ENCODE measurements at regions not wholly inside any gene's neighbourhood (a gene's known extent, or its start where the extent isn't known, plus 50 kb on each side); places are given as distances from the start of the nearest gene placed in this dataset.

DNA sequence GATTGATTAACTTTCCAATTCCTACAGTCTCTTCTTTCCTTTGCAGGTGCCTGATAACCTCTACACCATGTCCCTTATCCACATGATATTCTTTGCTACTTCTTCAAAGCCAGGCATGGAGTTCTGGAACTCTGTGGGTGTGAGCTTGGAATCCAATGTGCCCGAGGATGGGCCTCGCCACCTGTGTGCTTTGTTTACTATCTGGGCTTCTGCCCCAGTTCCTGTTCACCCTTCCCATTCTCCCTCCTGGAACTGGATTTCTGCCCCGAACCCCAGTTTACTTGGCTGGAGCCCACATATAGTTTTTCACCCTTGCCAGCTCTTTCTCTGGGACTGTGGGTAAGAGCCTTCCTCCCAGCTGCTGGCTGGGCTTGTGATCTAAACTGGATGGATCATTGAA lies 75.2 kb upstream of the AK4 start:
- Mint-ChIP-seq H3K4me1 (peaks cover 11% of the 10 kb centered on the region), H3K4me3 (peak overlapping the region; percentile 47), H3K27me3 (ENCODE audit: low read depth) (peaks cover 30% of the 10 kb centered on the region), H3K36me3 (ENCODE audit: low read depth) (no peaks in the 10 kb centered on the region), H3K27ac (ENCODE audit: unreplicated experiment) (no peak overlapping the region), H3K9me3 (no peaks in the 10 kb centered on the region)
- DNase-seq (ENCODE audit: low read depth, low spot score) = no peak
- TF ChIP-seq CTCF (conservative IDR thresholded peaks at IDR 0.05) = no peak

DNA sequence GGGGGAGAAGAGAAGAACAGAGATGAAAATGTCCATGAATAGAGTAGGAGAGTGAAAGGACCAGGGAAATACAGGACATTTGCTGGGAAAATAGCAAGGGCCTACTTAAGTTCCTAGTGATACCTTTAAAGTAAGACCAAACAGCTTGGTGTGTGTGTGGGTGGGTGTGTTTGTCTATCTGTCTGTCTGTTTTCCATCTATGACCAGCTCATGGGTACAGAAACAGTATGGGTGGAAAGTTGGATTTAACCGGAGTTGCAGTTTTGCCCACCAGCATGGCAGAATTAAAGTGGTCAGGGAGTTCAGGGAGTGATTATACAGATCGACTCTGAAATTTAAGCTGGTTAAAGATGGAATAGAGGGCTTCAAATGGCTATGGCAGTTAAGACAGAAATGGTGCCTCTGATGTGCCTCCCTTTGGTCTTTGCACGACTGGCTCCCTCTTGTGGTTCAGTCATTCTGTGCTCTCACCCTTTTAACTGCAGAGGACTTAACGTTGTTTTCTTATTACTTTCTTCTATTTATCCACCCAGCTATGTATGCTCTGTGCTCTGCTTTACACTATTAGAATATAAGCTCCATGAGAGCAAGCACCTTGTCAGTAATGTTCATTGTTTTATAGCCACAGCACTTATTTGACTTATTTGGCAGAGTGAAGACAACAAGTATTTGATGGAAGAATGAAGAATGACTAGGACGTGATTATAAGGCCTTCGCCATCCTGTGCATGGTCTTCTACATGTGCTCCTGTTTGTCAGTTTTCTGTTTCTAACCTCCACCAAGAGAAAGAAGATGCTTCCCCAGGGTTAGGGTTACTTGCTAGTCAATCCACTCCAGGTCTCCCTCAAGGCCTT lies 72.7 kb upstream of the AK4 start:
- DNase-seq (ENCODE audit: low read depth, low spot score) = peak; percentile 19
- Mint-ChIP-seq H3K27ac (ENCODE audit: unreplicated experiment) (no peak overlapping the region), H3K36me3 (ENCODE audit: low read depth) (no peaks in the 10 kb centered on the region)

GRCh38 chr1:65077369-65077768 lies 70.6 kb upstream of the AK4 start:
- TF ChIP-seq CTCF (conservative IDR thresholded peaks at IDR 0.05) = no peak
- no peak overlapping the region for H3K4me3 Mint-ChIP-seq
- H3K9me3 Mint-ChIP-seq = no peaks in the 10 kb centered on the region
- no peak for DNase-seq (ENCODE audit: low read depth, low spot score)
- H3K27ac Mint-ChIP-seq (ENCODE audit: unreplicated experiment) = no peak overlapping the region
- no peaks in the 10 kb centered on the region for H3K36me3 Mint-ChIP-seq (ENCODE audit: low read depth)
- no peaks in the 10 kb centered on the region for H3K4me1 Mint-ChIP-seq
- H3K27me3 Mint-ChIP-seq (ENCODE audit: low read depth) = peaks cover 5% of the 10 kb centered on the region

More for the DNA sequence above, 72.7 kb upstream of the AK4 start:
- H3K27me3 Mint-ChIP-seq (ENCODE audit: low read depth) = peaks cover 11% of the 10 kb centered on the region
- TF ChIP-seq CTCF (conservative IDR thresholded peaks at IDR 0.05) = peak; percentile 76
- no peaks in the 10 kb centered on the region for H3K9me3 Mint-ChIP-seq
- no peaks in the 10 kb centered on the region for H3K4me1 Mint-ChIP-seq
- H3K4me3 Mint-ChIP-seq = no peak overlapping the region

DNA sequence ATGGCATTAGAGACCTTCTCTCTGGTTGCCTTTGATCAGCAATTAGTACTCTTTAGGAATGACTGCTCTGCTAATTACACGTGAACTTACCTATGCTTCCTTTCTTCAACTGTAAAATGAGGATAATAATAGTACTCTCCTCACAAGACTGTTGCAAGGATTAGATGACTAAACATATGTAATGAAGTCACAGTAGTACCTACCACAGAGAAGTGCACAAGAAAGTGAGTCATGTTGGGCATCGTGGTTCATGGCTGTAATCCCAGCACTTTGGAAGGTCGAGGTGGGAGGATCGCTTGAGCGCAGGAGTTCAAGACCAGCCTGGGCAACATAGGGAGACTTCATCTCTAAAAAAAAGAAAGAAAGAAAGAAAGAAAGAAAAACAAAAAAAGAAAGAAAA lies 68.1 kb upstream of the AK4 start:
- H3K4me1 Mint-ChIP-seq = no peaks in the 10 kb centered on the region
- no peaks in the 10 kb centered on the region for H3K27me3 Mint-ChIP-seq (ENCODE audit: low read depth)
- TF ChIP-seq CTCF (conservative IDR thresholded peaks at IDR 0.05) = no peak
- DNase-seq (ENCODE audit: low read depth, low spot score) = no peak
- no peaks in the 10 kb centered on the region for H3K9me3 Mint-ChIP-seq
- H3K27ac Mint-ChIP-seq (ENCODE audit: unreplicated experiment) = no peak overlapping the region
- no peaks in the 10 kb centered on the region for H3K36me3 Mint-ChIP-seq (ENCODE audit: low read depth)
- H3K4me3 Mint-ChIP-seq = no peak overlapping the region

DNA sequence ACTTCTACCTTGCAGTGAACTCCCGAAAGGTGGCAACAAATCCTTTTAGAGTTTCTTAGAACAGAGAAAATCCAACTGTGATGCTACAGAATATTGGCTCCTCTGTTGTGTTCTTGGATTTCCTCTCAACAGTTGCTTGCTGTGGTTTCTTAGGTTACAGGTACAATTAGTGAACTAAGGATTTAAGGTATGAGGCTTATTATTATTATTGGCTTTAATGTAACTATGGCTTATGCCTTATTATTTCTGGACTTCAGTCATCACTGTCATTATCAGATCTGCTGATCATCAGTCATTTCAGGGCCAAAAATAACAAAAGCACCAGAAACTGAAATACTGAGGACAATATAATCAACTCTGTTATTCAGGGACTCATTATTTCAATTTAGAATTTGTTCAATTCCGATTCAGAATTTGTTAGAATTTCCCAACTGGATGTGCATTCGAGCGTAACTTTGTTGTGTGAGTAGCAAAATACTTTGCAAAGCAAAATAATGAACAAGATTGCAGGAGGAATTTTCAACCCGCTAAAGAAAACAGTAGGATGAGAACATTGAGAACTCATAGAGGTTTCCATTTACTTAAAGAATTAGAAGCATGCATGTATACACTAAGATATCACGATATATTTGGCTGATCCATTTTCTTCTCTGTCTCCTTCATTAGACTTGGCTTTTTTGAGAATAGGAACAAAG lies 65.5 kb upstream of the AK4 start:
- Mint-ChIP-seq H3K9me3 (peaks cover 5% of the 10 kb centered on the region), H3K4me3 (no peak overlapping the region), H3K27me3 (ENCODE audit: low read depth) (no peaks in the 10 kb centered on the region), H3K4me1 (no peaks in the 10 kb centered on the region), H3K27ac (ENCODE audit: unreplicated experiment) (no peak overlapping the region), H3K36me3 (ENCODE audit: low read depth) (peaks cover 1% of the 10 kb centered on the region)
- TF ChIP-seq CTCF (conservative IDR thresholded peaks at IDR 0.05) = no peak
- no peak for DNase-seq (ENCODE audit: low read depth, low spot score)
